MM.1S (cell line): ENCODE measurements at regions not wholly inside any gene's neighbourhood (a gene's known extent, or its start where the extent isn't known, plus 50 kb on each side); places are given as distances from the start of the nearest gene placed in this dataset.

ENCODE experiments used
- CTCF ChIP-seq: fragments of 300-600 bp; sonication (generic); IDR thresholded peaks from 2 replicates; pipeline ENCODE4 v1.5.1; 2016; ENCODE audit warnings: antibody characterized with exemption, low read length, mixed read lengths
- EZH2phosphoT487 ChIP-seq: fragments of 300-600 bp; sonication (generic); IDR thresholded peaks from 2 replicates; pipeline ENCODE4 v1.6.1; 2018; ENCODE audit warnings: antibody characterized with exemption, low read length

DNA sequence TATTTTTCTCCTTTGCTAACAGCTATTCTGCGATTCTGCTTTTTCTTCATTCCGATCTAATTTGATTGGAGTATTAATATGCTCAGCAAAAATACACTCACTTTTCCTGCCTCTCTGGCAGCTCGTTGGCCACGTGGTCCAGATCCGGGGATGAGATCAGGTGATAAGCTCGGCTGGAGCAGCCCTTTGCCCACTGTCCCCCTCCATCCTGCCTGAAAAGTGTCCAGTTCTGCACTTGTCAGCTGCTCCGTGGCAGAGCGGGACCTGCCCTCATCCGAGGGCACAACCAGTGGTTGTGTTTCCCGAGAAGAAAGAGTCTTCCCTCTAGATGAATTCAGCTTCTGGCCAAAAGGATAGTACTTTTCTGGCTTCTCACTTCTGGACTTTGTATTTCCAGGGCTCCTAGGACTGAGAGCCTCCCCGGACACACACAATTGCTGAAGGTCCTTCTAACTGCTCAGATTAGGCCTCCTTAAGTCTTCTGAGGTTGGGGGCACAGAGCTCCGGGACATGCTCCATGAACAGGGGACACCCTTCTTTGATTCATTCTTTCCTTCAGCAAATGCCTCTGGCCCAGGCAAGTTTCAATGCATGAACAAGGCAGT lies 103.9 kb upstream of the ALDH1A3 start:
- TF ChIP-seq CTCF (no peak), EZH2phosphoT487 (no peak)
